ENCODE measurements at regions not wholly inside any gene's neighbourhood (a gene's known extent, or its start where the extent isn't known, plus 50 kb on each side); places are given as distances from the start of the nearest gene placed in this dataset.

- H3K4me3 ChIP-seq: no peak overlapping the region
- intact Hi-C loops (cut with DNase I): no loop called here
- no peaks in the 10 kb centered on the region for H3K36me3 ChIP-seq
- peaks cover 24% of the 10 kb centered on the region for H3K4me1 ChIP-seq
- H3K27ac ChIP-seq: peak overlapping the region; percentile 36
- TF ChIP-seq POLR2A (IDR thresholded peaks at IDR 0.05) (no peak), POLR2AphosphoS5 (IDR thresholded peaks at IDR 0.05; ENCODE audit: insufficient read depth in 1 of 2, low read depth in 1 of 2) (no peak)
- TF ChIP-seq, protein P1, sequence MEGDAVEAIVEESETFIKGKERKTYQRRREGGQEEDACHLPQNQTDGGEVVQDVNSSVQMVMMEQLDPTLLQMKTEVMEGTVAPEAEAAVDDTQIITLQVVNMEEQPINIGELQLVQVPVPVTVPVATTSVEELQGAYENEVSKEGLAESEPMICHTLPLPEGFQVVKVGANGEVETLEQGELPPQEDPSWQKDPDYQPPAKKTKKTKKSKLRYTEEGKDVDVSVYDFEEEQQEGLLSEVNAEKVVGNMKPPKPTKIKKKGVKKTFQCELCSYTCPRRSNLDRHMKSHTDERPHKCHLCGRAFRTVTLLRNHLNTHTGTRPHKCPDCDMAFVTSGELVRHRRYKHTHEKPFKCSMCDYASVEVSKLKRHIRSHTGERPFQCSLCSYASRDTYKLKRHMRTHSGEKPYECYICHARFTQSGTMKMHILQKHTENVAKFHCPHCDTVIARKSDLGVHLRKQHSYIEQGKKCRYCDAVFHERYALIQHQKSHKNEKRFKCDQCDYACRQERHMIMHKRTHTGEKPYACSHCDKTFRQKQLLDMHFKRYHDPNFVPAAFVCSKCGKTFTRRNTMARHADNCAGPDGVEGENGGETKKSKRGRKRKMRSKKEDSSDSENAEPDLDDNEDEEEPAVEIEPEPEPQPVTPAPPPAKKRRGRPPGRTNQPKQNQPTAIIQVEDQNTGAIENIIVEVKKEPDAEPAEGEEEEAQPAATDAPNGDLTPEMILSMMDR (IDR thresholded peaks at IDR 0.05): no peak
- H3K9me3 ChIP-seq: no peaks in the 10 kb centered on the region
- no peaks in the 10 kb centered on the region for H3K27me3 ChIP-seq
- no peak for DNase-seq (ENCODE audit: extremely low spot score in 2 of 2)
Measured at GRCh38 chr11:95698676-95699557, 90.7 kb downstream of the FAM76B start.

DNA sequence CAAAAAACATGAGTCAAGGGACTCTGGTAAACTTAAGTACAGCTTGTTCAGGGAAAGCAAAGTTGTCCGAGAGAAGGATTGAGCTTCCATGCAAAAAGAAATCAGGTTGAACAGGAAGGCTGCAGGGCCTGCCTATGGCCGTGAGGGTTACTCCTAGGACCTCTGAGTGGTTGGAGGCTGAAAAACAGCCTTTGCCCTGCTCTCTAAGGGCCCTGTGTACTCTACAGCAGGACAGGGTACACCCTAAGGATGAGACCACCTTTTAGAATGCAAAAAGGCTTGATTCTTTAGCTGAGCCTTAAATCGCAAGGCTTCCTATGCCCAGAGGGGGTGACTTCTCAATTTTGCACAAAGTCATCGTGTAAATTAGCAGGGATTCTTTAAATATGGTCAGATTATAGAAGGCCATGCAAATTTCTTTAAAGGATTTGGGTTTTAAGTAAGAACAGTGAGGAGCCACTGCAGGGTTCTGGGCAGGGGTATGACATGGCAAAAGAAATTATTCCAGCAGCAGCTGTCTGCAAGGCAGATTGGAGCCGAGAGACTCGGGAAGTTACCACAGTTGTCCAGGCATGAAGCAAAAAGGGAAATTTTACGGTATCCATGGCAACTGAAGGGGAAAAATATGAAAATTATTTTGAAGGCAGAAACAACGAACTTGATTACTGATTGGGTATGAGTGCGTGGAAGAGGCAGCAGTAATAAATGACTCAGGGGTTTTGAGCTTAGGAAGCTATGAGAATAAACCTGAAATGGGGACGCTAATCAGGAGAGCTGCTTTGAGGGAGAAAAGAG, 91.8 kb downstream of the FAM76B start:
- intact Hi-C loops (cut with DNase I): no loop called here
- Histone ChIP-seq H3K27ac (no peak overlapping the region), H3K4me3 (no peak overlapping the region), H3K36me3 (no peaks in the 10 kb centered on the region), H3K9me3 (no peaks in the 10 kb centered on the region), H3K27me3 (no peaks in the 10 kb centered on the region), H3K4me1 (peaks cover 14% of the 10 kb centered on the region)
- DNase-seq (ENCODE audit: extremely low spot score in 2 of 2): no peak
- no peak for TF ChIP-seq POLR2AphosphoS5 (IDR thresholded peaks at IDR 0.05; ENCODE audit: insufficient read depth in 1 of 2, low read depth in 1 of 2)
- no peak for TF ChIP-seq POLR2A (IDR thresholded peaks at IDR 0.05)
- TF ChIP-seq, protein P1 (IDR thresholded peaks at IDR 0.05): no peak

- Histone ChIP-seq H3K27ac (no peak overlapping the region), H3K36me3 (no peaks in the 10 kb centered on the region), H3K4me1 (no peaks in the 10 kb centered on the region), H3K27me3 (no peaks in the 10 kb centered on the region), H3K9me3 (no peaks in the 10 kb centered on the region), H3K4me3 (no peak overlapping the region)
- intact Hi-C loops (cut with DNase I): no loop called here
- no peak for DNase-seq (ENCODE audit: extremely low spot score in 2 of 2)
- TF ChIP-seq, protein P1 (IDR thresholded peaks at IDR 0.05): no peak
- TF ChIP-seq POLR2AphosphoS5 (IDR thresholded peaks at IDR 0.05; ENCODE audit: insufficient read depth in 1 of 2, low read depth in 1 of 2) (no peak), POLR2A (IDR thresholded peaks at IDR 0.05) (no peak)
Measured at GRCh38 chr11:95695181-95695580, 94.4 kb downstream of the FAM76B start.

DNA sequence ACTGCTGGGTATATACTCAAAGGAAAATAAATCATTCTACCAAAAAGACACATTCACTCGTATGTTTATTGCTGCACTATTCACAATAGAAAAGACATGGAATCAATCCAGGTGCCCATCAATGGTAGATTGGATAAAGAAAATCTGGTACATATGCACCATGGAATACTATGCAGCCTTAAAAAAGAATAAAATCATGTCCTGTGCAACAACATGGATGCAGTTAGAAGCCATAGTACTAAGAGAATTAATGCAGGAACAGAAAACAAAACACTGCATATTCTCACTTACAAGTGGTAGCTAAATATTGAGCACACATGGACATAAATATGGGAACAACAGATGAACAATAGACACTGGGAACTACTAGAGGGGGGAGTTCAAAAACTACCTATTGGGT, 96.3 kb downstream of the FAM76B start:
- no peaks in the 10 kb centered on the region for H3K27me3 ChIP-seq
- no peak for DNase-seq (ENCODE audit: extremely low spot score in 2 of 2)
- H3K36me3 ChIP-seq: no peaks in the 10 kb centered on the region
- no peak overlapping the region for H3K4me3 ChIP-seq
- intact Hi-C loops (cut with DNase I): no loop called here
- no peaks in the 10 kb centered on the region for H3K9me3 ChIP-seq
- H3K27ac ChIP-seq: no peak overlapping the region
- TF ChIP-seq, protein P1 (IDR thresholded peaks at IDR 0.05): no peak
- TF ChIP-seq POLR2A (IDR thresholded peaks at IDR 0.05) (no peak), POLR2AphosphoS5 (IDR thresholded peaks at IDR 0.05; ENCODE audit: insufficient read depth in 1 of 2, low read depth in 1 of 2) (no peak)
- no peaks in the 10 kb centered on the region for H3K4me1 ChIP-seq
